Tibial nerve (tissue), 4 donors: ENCODE measurements at regions not wholly inside any gene's neighbourhood (a gene's known extent, or its start where the extent isn't known, plus 50 kb on each side); places are given as distances from the start of the nearest gene placed in this dataset.

Source experiments
- EP300 ChIP-seq, 2 donors: sonication (generic); formaldehyde crosslinking; IDR thresholded peaks; one replicate each; pipeline ENCODE4 v1.6.1; 2017; ENCODE audit warnings: antibody characterized with exemption in 2 of 2, mild to moderate bottlenecking in 1 of 2
- TF ChIP-seq, protein P1 (sequence below), 5 experiments: fragments of 200-600 bp in 3 of 5; fragments of 450-650 bp in 2 of 5; sonication (generic) in 3 of 5; IDR thresholded peaks; one replicate each; pipeline ENCODE4 v1.5.1; 2016 to 2019; ENCODE audit warnings: antibody characterized with exemption in 5 of 5, mild to moderate bottlenecking in 3 of 5, moderate library complexity in 2 of 5

DNA sequence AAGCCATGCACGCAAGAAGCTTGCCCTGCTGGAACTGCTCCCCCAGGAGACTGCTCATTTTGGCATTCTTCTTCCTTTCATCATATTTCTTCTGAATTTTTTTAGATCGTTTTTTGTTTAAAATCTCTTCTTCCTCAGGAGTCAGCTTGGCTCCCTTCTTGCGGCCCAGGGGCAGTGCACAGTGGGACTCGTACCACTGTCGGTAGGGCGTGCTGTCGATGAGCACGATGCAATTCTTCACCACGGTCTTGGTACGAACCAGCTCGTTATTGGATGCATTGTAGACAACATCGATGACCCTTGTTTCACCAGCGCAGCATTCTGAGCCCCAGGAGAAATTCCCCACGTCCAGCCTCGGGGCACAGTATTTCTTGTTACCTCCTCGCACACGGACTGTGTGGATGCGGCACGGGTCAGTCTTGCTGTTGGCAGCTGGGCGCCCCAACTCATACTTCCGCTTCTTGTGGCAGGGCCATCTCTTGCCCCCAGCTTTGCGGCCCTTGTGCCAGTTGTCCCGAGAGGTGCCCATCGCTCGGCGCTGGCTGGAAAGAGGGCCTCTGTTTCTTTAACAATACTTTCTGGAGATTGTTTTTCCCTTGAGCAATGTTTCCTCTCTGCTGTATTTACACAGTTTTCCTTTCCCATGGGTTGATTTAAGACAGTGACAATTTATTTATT, 452.4 kb downstream of the TMEM121 start:
- TF ChIP-seq, protein P1, sequence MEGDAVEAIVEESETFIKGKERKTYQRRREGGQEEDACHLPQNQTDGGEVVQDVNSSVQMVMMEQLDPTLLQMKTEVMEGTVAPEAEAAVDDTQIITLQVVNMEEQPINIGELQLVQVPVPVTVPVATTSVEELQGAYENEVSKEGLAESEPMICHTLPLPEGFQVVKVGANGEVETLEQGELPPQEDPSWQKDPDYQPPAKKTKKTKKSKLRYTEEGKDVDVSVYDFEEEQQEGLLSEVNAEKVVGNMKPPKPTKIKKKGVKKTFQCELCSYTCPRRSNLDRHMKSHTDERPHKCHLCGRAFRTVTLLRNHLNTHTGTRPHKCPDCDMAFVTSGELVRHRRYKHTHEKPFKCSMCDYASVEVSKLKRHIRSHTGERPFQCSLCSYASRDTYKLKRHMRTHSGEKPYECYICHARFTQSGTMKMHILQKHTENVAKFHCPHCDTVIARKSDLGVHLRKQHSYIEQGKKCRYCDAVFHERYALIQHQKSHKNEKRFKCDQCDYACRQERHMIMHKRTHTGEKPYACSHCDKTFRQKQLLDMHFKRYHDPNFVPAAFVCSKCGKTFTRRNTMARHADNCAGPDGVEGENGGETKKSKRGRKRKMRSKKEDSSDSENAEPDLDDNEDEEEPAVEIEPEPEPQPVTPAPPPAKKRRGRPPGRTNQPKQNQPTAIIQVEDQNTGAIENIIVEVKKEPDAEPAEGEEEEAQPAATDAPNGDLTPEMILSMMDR (IDR thresholded peaks at IDR 0.05), result no peak
- no peak for TF ChIP-seq EP300 (IDR thresholded peaks at IDR 0.05)
